ENCODE measurements at regions not wholly inside any gene's neighbourhood (a gene's known extent, or its start where the extent isn't known, plus 50 kb on each side); places are given as distances from the start of the nearest gene placed in this dataset.
"Not testable (repeated sequence)": the region's sequence is repeated elsewhere in the genome, so short reads cannot be mapped to it uniquely, and the experiment has no call there.

- DNase-seq (ENCODE audit: low spot score): no peak
Measured at GRCh38 chr9:38342532-38342931, 50.0 kb upstream of the ALDH1B1 start.

DNA sequence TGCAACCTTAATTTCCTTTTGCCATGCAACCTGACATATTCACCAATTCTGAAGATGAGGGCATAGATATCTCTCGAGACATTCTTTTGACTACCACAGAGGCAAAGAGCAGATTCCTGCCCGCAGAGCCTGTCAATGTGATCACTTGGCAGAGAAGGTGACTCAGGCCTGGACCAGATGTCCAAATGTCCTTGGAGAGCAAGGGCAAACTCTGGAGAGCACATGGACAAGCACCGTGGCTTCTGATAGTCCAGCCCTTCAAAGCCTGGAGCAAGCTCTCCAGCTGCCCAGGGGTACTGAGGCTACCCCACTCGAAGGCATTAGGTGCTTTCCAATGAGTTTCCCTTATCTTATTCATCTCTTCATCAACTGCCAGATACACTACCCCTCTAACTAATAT, 50.4 kb upstream of the ALDH1B1 start:
- no peak for DNase-seq (ENCODE audit: low spot score)

GRCh38 chr9:38339496-38339895, 53.0 kb upstream of the ALDH1B1 start:
- DNase-seq (ENCODE audit: low spot score): no peak

DNA sequence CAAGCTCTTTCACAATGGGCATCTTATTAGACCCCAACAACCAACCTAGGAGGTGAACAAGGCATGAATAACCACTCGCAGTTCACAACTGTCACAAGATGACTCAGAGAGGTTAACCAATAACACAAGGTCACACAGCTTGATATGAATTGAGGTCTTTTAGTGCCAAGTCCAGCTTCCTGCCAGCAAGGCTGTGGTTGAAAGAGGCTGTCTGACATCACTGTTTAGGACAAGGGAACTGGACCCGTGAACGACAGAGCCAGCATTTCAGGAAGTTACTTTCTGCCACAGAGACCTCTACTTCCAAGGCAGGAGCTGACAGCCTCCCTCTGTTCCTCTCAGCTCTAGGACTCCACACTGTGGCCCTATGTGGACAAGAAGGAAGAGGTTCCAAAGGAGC, 53.4 kb upstream of the ALDH1B1 start:
- DNase-seq (ENCODE audit: low spot score): no peak

GRCh38 chr9:38338342-38339018, 54.0 kb upstream of the ALDH1B1 start:
- DNase-seq (ENCODE audit: low spot score): no peak

GRCh38 chr9:38337706-38338264, 54.7 kb upstream of the ALDH1B1 start:
- DNase-seq (ENCODE audit: low spot score): no peak

DNA sequence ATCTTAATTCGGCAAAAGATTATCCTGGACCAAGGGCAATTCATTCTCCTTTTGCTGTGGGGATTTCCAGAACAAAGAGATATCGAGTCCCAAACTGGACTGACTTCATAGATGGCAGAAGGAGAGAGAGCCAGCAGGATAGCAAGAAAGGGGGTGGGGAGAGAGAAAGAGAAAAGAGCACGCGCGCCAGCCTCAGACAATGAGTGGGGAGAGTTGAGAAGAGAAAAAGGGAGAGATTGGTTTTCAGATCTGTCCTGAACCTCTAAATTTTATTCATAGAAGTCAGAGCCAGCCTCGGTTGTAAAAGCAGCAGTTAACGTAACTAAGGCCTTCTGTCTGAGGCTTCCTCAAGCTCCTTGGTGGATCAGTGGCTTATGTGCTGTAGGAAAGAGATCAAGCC, 55.3 kb upstream of the ALDH1B1 start:
- no peak for DNase-seq (ENCODE audit: low spot score)

- DNase-seq (ENCODE audit: low spot score): no peak
Measured at GRCh38 chr9:38336341-38336740, 56.2 kb upstream of the ALDH1B1 start.

GRCh38 chr9:38335686-38336085, 56.8 kb upstream of the ALDH1B1 start:
- DNase-seq (ENCODE audit: low spot score): no peak

DNA sequence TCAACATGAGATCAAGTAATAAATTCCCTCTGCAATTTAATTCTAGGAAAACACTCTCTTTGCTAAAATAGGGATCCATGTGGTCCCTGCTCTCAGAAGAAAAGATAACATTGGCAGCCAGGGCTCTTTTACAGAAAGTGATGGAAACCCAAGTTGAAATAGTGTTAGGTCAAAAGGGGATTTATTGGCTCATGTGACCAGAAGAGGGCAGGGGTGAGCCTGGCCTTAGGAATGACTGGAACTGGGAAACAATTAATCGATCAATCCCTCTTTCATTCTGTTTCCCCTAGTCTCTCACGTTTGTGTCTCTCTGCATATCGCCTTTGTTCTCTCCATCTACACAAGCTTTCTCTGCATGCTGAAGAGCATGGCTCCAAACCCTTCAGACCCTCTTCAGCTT, 58.3 kb upstream of the ALDH1B1 start:
- no peak for DNase-seq (ENCODE audit: low spot score)

GRCh38 chr9:38333047-38333446, 59.5 kb upstream of the ALDH1B1 start:
- DNase-seq (ENCODE audit: low spot score): no peak

GRCh38 chr9:38332625-38333024, 59.9 kb upstream of the ALDH1B1 start:
- DNase-seq (ENCODE audit: low spot score): no peak

DNA sequence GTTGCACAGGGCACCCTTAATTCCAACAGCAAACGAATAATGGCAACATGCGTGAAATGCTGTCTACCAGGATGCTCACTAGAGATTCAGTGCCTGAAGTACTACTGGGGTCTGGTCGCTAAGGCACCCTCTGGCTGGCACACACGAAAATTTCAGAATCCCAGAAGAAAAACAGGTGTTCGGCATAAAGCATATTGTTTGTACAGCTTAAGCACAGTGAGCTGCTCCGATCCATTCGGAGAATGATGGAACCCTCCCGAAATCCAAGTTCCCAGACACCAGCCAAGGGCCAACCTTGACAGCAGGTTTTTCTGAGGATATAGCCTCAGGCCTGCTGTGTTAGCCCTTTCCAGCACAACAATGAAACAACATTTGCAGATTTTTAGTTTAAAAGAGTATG, 61.4 kb upstream of the ALDH1B1 start:
- no peak for DNase-seq (ENCODE audit: low spot score)

- no peak for DNase-seq (ENCODE audit: low spot score)
Measured at GRCh38 chr9:38329968-38330367, 62.5 kb upstream of the ALDH1B1 start.

DNA sequence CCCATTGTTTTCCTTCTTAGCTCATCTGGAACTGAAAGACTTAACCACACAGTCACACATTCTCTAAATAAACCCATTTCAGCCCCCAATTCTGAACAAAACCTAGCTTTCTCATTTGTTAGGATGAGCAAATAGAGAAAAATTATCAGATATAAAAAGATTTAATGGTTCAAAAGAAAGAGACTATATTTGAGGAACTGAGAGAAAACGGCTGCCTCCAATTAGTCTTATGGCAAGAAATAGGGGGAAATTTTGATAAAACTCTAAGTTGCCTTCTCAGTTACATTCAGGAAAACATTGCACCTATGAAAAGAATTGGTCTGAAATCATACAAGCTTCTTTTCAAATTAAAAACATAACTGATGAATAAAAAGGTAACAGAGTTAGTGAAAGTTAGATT, 63.7 kb upstream of the ALDH1B1 start:
- DNase-seq (ENCODE audit: low spot score): no peak

DNA sequence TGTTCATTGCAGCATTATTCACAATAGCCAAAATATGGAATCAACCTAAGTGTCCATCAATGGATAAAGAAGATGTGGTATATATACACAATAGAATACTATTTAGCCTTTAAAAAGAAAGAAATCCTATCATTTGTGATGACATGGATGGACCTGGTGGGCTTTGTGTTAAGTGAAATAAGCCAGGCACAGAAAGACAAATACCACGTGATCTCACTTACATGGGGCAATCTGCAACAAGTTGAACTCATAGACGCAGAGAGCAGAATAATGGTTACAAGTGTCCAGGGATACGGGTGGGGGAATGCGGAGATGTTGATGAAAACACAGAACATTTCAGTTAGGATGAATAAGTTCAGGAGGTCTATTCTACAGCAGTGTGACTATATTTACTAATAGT, 66.4 kb upstream of the ALDH1B1 start:
- DNase-seq (ENCODE audit: low spot score): no peak

- not testable (repeated sequence) for DNase-seq (ENCODE audit: low spot score)
Measured at GRCh38 chr9:38324213-38324612, 68.3 kb upstream of the ALDH1B1 start.

- no peak for DNase-seq (ENCODE audit: low spot score)
Measured at GRCh38 chr9:38322937-38323336, 69.6 kb upstream of the ALDH1B1 start.

DNA sequence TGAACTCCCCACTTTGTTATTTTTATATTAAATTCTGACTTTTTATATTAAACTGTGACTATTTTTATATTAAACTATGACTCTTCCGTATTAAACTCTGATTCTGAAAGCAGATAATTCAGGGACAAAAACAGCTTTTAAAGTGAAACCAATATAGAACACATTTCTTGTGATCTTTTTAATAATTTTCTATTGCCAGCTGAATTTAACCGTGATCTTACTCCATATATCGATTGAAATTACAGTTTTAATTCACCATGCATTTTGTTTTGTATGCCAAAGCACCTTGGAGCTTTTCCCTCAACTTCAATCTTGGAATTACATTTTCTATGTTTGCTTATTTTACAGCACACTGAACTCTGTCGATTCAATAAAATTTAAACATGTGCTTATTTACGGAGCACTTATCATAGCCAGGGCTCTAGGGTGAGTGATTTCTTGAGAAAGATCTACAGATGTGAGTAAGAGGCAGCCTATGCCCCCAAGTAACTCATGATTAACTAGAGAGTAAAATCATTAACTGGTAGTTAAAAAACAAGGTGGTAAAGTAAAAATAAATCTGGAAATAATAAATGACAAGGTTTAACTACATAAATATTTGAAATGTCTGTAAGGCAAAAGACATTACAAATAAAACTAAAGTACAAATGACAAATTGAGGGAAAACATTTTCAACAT, 72.9 kb upstream of the ALDH1B1 start:
- DNase-seq (ENCODE audit: low spot score): no peak

DNA sequence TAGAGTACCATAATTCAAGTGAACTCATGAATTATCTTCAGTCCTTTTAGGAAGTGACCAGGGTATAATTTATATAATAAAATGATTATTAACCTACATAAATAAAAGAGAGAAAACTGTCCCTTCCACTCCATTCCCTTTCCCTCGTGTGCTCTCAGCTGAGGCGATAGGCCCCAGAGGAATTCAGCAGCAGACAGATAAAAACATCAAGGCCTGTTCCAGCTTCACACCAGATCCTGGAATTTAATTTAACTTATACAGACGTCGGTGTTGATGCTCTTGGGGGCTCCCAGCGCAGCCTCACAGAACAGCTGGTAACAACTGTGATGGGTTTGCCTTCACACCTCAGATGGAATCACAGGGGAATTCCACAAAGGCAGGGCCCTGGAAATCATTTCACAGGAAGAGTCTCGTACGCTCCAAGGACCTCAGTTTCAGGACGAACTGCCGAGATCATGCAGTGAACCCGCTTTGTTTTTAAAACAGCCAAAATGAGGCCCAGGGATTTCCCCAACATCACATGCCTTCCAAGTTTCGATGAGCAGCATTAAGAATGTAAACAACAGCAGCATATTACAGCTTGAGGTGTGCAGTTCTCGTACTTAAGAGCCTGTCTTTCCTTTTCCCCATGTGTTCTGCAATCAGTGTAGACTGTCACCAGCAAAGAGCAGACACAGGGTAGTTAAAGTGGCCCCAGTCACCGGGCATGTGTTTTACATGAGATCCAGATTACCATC, 73.6 kb upstream of the ALDH1B1 start:
- no peak for DNase-seq (ENCODE audit: low spot score)

GRCh38 chr9:38316166-38316780, 76.2 kb upstream of the ALDH1B1 start:
- DNase-seq (ENCODE audit: low spot score): no peak

DNA sequence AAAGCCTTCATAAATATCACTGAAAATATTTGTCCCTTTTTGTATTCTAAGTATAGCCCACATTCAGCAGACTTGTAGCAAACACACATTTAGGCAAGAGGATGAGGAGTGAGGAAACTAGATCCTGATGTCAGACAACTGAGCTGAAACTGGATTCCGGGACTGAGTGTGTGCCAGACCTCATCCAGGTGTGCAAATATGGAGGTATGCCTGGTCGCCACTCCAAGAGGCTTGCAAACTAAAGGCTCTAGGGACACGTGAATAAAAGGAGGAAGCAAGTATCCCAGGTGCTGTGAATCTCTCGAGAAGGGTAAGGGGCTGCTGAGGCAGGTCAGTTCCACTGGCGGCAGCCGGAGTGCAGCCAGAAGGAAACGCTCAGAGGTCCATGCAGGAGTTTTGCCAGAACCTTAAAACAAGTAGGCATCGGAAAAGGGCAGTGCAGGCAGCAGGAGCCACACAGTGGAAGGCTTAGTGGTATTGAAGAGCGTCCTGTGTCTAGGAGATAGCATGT, 77.4 kb upstream of the ALDH1B1 start:
- DNase-seq (ENCODE audit: low spot score): no peak

Data from CD4-positive, alpha-beta T cell treated with Interleukin-6 at 100 ng/mL for 8 hours (primary cell).